IPS DF 6.9 (cell line): ENCODE measurements at regions not wholly inside any gene's neighbourhood (a gene's known extent, or its start where the extent isn't known, plus 50 kb on each side); places are given as distances from the start of the nearest gene placed in this dataset.

Source experiments
- DNase-seq: peaks from one replicate; pipeline ENCODE4 v3.0.0-alpha.2; 2013; ENCODE audit warnings: low read depth, low spot score
- H3K27ac ChIP-seq: one replicate; pipeline ENCODE4 v1.5.1; 2013; ENCODE audit warnings: low read length, control low read depth
- H3K27me3 ChIP-seq: 2 replicates; pipeline ENCODE4 v1.6.1; 2013; ENCODE audit warnings: mild to moderate bottlenecking, low read length; ENCODE audit not compliant: control insufficient read depth, insufficient read depth
- H3K36me3 ChIP-seq: 2 replicates; pipeline ENCODE4 v1.6.1; 2013; ENCODE audit warnings: low read length; ENCODE audit not compliant: control insufficient read depth, insufficient read depth
- H3K4me1 ChIP-seq: 2 replicates; pipeline ENCODE4 v1.6.1; 2013; ENCODE audit warnings: low read length; ENCODE audit not compliant: control insufficient read depth, insufficient read depth
- H3K4me3 ChIP-seq: 2 replicates; pipeline ENCODE4 v1.5.1; 2013; ENCODE audit warnings: mild to moderate bottlenecking, low read length
- H3K9me3 ChIP-seq: 2 replicates; pipeline ENCODE4 v1.6.1; 2013; ENCODE audit warnings: low read length, inconsistent platforms; ENCODE audit not compliant: control insufficient read depth, insufficient read depth
- WGBS: extraction: QIAGEN DNeasy Blood & Tissue Kit; methylation state at CpG from one replicate; pipeline ENCODE4 v1.1.7; 2013; ENCODE audit warnings: mixed read lengths, missing lambda C conversion rate; ENCODE audit not compliant: insufficient read length, insufficient coverage; 5-methylcytosine and 5-hydroxymethylcytosine counted together

DNA sequence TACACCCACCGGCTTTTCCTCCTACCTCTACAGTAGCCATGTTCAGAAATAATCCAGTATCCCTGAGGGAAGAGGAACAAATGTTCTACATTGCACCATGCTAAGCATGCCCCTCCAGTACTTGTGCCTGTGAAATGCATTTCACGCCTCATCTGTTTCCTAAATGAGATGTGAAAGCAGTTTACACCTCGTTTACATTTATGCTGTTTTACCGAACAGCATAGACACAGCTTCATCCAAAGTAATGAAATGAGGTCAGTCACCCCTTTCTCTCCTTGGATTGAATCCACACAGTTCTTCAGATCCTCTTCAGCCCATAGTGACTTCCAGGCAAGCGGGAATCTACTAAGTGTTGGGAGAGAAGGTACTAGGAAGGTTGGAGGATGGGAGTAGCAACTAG lies 514.3 kb downstream of the PDCD6IP start:
- H3K4me3 ChIP-seq: no peak overlapping the region
- no peaks in the 10 kb centered on the region; the same call in 1 of the 2 replicates for H3K4me1 ChIP-seq
- H3K27ac ChIP-seq: no peak overlapping the region
- H3K36me3 ChIP-seq: no peaks in the 10 kb centered on the region
- no peaks in the 10 kb centered on the region for H3K9me3 ChIP-seq
- H3K27me3 ChIP-seq: no peaks in the 10 kb centered on the region
- no peak for DNase-seq
- no CpG with 5 or more reads among the region's 5 CpGs for WGBS

DNA sequence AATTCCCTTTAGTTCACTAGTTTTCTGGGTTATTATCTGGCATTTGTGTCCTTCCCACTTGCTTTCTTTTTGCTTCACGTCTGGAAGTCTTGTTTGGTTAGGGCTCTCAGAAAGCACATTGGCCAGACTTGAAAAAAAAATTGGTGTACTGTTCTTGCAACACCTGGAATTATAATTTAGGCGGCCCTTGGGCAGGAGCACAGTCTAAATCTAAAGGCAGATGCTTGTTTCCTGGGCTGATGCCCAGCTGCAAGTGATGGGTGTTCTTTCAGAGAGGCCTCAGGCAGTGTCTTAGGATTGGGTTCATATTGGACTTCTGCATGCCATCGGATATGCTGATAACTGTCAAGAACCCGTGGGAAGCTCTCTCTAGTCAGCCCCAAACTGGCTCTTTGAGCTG lies 521.5 kb downstream of the PDCD6IP start:
- Histone ChIP-seq H3K4me3 (no peak overlapping the region), H3K27ac (no peak overlapping the region), H3K9me3 (no peaks in the 10 kb centered on the region), H3K4me1 (no peaks in the 10 kb centered on the region), H3K27me3 (no peaks in the 10 kb centered on the region), H3K36me3 (no peaks in the 10 kb centered on the region)
- WGBS: no CpG with 5 or more reads among the region's 4 CpGs
- DNase-seq: no peak

DNA sequence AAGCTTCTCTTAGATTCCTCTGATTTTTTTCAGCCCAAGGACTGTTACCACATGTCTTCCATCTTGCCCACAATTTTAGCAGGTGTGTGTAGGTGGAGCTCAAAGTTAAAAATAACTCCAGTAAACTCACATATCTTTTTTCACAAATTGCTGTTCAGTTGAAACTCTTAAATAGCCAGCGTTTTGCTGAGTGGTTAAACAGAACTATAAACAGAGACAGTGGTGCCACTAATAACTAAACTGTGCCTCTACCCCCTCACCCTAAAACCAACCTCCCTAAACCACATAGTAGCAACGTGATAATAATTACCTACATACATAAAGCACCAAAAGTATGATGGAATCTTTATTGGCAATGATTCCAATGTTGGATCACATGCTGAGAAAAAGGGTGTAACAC lies 525.1 kb downstream of the PDCD6IP start:
- 100% methylated on average over 1 of the region's 2 CpGs for WGBS
- no peaks in the 10 kb centered on the region for H3K36me3 ChIP-seq
- no peaks in the 10 kb centered on the region for H3K9me3 ChIP-seq
- no peak overlapping the region for H3K4me3 ChIP-seq
- no peaks in the 10 kb centered on the region for H3K4me1 ChIP-seq
- H3K27me3 ChIP-seq: no peaks in the 10 kb centered on the region
- no peak overlapping the region for H3K27ac ChIP-seq
- DNase-seq: no peak

DNA sequence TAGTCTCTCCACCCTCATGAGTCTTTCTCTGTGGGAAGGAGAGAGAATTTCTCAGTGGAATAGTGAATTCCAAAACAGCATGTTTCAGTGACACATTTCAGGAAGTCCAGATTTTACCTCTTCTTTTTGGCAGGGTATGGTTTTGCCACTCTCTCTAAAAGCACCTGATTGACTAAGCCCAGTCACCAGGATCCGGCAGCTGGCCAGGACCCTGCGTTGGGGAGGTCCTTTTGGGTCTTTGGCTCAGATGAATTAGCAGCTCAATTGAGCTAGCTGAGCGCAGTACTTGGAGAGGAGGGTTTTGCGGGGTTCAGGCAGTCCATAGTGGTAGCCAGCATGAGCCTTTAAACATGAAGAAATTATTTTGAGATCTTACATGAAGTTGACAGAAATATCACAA lies 548.2 kb downstream of the PDCD6IP start:
- Histone ChIP-seq H3K9me3 (no peaks in the 10 kb centered on the region), H3K4me1 (no peaks in the 10 kb centered on the region), H3K27me3 (no peaks in the 10 kb centered on the region), H3K36me3 (no peaks in the 10 kb centered on the region), H3K4me3 (no peak overlapping the region), H3K27ac (no peak overlapping the region)
- no CpG with 5 or more reads among the region's 4 CpGs for WGBS
- DNase-seq: no peak

DNA sequence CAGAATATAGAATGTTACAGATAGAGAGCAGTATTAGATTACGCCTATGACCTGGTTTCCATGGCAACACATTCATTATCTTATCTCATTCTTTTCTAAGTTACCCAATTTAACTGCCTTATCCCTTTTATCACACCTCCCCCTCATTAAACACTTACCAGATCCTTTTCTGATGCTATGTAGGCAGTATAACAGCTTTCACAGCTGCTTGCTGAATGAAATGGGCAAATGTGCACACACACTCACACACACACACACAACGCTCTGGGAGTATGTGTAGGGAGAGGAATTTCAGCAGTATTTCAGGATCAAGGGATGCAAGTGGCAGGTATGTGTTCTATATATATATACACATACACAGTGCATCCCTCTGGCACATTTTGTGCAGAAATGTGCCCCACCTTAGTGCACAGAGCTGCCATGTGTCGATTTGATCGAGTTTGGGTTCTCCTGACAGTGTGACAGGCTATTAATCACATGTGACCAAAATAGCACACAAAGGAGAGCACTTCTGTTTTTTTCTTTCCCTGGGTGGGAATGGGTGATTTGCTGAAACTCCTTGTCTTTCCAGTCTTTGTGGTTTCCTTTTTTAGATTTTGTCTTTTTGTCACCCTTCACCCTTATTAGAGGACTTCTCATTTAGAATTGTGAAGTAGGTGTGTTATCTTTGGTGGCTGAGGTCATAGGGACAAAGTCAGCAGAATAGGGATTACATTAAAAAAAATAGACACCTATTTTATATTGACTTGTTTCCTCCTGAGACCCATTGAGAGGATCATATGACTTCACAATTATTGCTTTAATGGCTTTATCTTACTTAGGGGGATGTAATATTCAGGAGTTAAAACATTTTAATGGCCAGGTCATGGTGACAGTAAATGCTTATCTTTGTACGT lies 553.7 kb downstream of the PDCD6IP start:
- DNase-seq: no peak
- Histone ChIP-seq H3K9me3 (no peaks in the 10 kb centered on the region), H3K4me3 (no peak overlapping the region), H3K27ac (no peak overlapping the region), H3K36me3 (no peaks in the 10 kb centered on the region), H3K4me1 (no peaks in the 10 kb centered on the region), H3K27me3 (no peaks in the 10 kb centered on the region)
- no CpG with 5 or more reads among the region's 5 CpGs for WGBS

DNA sequence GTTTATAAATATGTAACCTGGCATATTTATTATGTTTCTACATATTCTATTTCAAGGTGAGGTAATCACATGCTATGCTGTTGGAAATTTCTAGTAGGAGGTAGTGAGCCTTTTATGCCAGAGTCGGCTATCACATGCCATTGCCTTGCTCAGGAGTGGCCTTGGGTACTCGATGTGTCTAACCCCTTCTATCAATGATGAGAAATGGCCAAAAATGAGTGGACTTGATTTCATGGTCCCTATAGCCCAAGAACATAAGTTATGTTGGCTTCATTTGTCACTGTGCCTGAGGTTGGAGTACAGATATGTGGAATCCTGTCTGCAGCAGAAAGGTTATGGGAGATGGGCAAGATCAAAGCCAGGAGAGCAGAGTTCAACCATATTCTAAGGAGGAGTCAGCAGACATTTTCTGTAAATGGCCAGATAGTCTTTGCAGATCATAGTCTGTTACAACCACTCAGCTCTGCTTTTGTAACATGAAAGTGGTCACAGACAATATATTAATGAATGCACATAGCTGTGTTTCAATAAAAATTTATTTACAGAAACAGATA lies 554.4 kb downstream of the PDCD6IP start:
- Histone ChIP-seq H3K36me3 (no peaks in the 10 kb centered on the region), H3K9me3 (no peaks in the 10 kb centered on the region), H3K4me1 (no peaks in the 10 kb centered on the region), H3K27ac (no peak overlapping the region), H3K4me3 (no peak overlapping the region), H3K27me3 (no peaks in the 10 kb centered on the region)
- no CpG with 5 or more reads among the region's 2 CpGs for WGBS
- DNase-seq: no peak

DNA sequence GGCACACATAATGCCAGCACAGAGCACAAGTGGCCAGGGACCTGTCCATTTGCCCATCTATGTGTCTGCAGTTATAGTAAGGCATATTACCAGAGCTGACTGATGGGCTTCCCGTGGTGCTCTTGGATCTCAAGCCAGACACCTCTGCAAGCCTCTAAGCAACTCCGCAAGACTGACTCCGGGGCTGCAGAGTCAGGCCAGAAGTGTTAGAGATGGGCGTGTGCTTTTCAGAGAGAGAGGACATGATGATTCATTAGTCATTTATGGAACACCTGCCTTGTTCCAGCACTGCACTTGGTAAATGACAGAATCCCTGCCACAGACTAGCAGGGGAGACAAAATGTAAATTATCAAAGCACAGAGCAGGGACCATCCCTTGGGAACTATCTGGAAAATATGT lies 559.0 kb downstream of the PDCD6IP start:
- DNase-seq: no peak
- Histone ChIP-seq H3K4me3 (no peak overlapping the region), H3K27ac (no peak overlapping the region), H3K36me3 (no peaks in the 10 kb centered on the region), H3K27me3 (no peaks in the 10 kb centered on the region), H3K9me3 (no peaks in the 10 kb centered on the region), H3K4me1 (no peaks in the 10 kb centered on the region)
- WGBS: no CpG with 5 or more reads among the region's 4 CpGs

DNA sequence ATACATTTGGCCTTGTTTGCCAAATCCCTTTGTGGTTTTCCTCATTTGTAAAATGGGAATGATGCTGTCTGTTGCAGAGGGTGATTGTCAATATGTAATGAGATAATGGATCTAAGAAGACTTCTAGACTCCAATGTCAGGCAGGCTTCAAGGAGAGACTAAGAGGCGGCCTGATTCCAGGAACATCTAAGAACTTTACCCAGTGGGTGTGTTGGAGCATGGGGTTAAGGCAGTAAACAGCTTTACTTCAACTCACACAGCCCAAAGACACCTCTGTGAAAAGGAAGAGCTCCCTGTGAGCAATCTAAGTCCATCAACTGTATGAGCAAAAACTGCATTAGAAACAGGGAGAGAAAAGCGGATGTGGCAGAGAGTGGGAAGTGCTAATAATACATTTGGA lies 560.6 kb downstream of the PDCD6IP start:
- Histone ChIP-seq H3K4me1 (no peaks in the 10 kb centered on the region), H3K9me3 (no peaks in the 10 kb centered on the region)

DNA sequence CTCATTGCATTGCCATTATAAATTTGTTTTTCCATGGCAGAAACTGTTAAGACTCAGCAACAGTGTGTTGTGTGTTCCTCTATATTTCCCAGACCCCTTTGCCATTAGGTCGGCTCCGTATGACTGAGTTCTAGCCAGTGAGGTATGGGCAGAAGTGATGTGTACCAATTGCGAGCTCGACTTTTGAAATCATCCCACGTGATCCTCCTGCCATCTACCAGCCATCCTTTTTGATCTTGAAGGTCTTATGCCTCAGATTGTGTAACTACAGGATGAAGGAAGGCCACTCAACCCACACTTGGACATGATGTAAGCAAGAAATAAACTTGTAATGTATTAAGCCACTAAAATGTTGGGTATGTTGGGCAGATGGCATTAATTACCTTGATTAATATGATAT lies 562.3 kb downstream of the PDCD6IP start:
- Histone ChIP-seq H3K4me3 (no peak overlapping the region), H3K36me3 (no peaks in the 10 kb centered on the region), H3K4me1 (no peaks in the 10 kb centered on the region), H3K27ac (no peak overlapping the region), H3K9me3 (no peaks in the 10 kb centered on the region), H3K27me3 (no peaks in the 10 kb centered on the region)
- no CpG with 5 or more reads among the region's 5 CpGs for WGBS
- DNase-seq: no peak

More for the DNA sequence above, 560.6 kb downstream of the PDCD6IP start:
- H3K27ac ChIP-seq: no peak overlapping the region
- WGBS: no CpG with 5 or more reads among the region's 2 CpGs
- no peaks in the 10 kb centered on the region for H3K36me3 ChIP-seq
- no peak overlapping the region for H3K4me3 ChIP-seq
- H3K27me3 ChIP-seq: no peaks in the 10 kb centered on the region
- DNase-seq: no peak

DNA sequence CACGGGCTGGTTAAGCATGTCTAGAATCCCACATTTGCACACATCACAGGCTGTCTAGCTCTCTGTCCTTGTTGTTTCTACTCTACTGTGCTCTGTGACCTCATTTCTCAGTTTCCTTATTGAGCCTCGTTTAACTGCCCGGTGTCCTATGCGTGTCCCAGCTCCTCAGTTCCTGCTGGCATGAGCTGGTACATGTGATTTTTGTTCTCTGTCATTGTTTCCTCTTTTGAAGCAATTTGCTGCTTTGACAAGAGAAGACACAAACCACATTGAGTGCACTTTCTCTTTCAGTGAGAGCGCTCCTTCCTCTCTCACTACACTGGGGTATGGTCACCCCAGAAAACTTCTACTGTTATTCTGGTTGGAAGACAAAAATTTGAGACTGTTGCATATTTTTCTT lies 563.5 kb downstream of the PDCD6IP start:
- H3K4me1 ChIP-seq: no peaks in the 10 kb centered on the region
- no peak overlapping the region for H3K27ac ChIP-seq
- H3K4me3 ChIP-seq: no peak overlapping the region
- no CpG with 5 or more reads among the region's 5 CpGs for WGBS
- no peaks in the 10 kb centered on the region for H3K36me3 ChIP-seq
- H3K9me3 ChIP-seq: no peaks in the 10 kb centered on the region
- H3K27me3 ChIP-seq: no peaks in the 10 kb centered on the region
- DNase-seq: no peak

DNA sequence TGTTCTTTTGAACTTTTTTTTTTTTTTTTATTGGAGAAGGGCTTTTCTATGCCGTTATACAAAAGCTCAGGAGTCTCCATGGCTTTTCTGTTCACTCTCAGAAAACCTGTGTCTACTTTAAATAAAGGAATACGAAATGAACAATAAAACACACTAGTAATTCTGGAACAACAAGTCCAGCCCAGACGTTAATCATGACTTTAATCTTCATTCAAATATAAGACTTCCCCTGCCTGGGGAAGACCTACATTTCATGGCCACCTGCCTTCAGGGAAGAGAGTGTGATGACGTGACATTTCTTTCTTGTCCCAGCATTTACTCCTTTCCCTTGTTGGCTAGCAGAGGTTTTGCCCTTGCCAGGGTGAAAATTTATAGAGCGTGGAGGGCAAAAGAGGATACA lies 564.5 kb downstream of the PDCD6IP start:
- Histone ChIP-seq H3K36me3 (no peaks in the 10 kb centered on the region), H3K9me3 (no peaks in the 10 kb centered on the region), H3K27ac (no peak overlapping the region), H3K4me3 (no peak overlapping the region), H3K4me1 (no peaks in the 10 kb centered on the region), H3K27me3 (no peaks in the 10 kb centered on the region)
- DNase-seq: no peak
- WGBS: no CpG with 5 or more reads among the region's 5 CpGs
